ENCODE measurements at regions not wholly inside any gene's neighbourhood (a gene's known extent, or its start where the extent isn't known, plus 50 kb on each side); places are given as distances from the start of the nearest gene placed in this dataset.

DNA sequence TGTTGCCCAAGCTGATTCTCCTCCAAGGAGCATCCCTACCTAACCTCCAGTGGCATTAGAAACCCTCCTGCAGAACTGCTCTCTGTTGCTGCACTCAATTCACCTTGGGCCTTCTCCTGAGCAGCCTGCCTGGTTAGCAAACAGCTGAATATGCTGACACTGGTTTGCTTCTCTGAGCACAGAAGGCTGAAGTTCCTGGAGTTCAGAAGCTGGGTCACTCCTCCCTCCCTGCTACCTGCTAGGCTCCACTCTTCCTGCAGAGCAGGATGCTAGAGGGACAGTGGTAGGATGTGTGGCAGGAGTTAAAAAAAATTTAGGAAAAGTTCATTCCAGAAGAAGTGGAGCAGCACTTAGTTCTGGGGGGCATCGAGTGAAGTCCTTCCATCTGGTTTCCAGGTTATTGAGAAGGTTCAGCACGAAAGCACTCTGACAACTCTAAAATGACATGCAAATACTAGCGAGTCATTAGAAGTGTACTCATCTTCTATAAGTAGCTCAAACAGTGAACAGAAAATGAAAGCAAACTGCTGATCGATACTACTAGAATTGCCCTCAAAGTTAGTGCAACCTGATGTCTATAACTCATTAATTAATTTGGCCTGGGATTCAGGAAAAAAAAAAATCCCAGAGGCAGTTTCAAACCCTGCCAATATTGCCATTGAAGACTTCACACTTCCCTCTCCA is 293.7 kb downstream of the POU4F1 start:
- Histone ChIP-seq H3K4me3 (no peak overlapping the region), H3K27ac (no peak overlapping the region), H3K4me1 (no peaks in the 10 kb centered on the region), H3K27me3 (replicated peaks in 1 of 7) (no peaks in the 10 kb centered on the region), H3K36me3 (no peaks in the 10 kb centered on the region), H3K9me3 (no peaks in the 10 kb centered on the region)
- TF ChIP-seq POLR2A (IDR thresholded peaks at IDR 0.05) (no peak), POLR2AphosphoS5 (IDR thresholded peaks at IDR 0.05) (no peak)
- TF ChIP-seq, protein P1, sequence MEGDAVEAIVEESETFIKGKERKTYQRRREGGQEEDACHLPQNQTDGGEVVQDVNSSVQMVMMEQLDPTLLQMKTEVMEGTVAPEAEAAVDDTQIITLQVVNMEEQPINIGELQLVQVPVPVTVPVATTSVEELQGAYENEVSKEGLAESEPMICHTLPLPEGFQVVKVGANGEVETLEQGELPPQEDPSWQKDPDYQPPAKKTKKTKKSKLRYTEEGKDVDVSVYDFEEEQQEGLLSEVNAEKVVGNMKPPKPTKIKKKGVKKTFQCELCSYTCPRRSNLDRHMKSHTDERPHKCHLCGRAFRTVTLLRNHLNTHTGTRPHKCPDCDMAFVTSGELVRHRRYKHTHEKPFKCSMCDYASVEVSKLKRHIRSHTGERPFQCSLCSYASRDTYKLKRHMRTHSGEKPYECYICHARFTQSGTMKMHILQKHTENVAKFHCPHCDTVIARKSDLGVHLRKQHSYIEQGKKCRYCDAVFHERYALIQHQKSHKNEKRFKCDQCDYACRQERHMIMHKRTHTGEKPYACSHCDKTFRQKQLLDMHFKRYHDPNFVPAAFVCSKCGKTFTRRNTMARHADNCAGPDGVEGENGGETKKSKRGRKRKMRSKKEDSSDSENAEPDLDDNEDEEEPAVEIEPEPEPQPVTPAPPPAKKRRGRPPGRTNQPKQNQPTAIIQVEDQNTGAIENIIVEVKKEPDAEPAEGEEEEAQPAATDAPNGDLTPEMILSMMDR (IDR thresholded peaks at IDR 0.05 in 8 of 11, conservative IDR thresholded peaks at IDR 0.05 in 3 of 11): no peak
- WGBS, 5 donors: 80 to 85% (median 82%) methylated on average over 4 of the region's 4 CpGs
- intact Hi-C loops (cut with DNase I; ENCODE audit: low total_unique reads): no loop called here
- no peak for DNase-seq

DNA sequence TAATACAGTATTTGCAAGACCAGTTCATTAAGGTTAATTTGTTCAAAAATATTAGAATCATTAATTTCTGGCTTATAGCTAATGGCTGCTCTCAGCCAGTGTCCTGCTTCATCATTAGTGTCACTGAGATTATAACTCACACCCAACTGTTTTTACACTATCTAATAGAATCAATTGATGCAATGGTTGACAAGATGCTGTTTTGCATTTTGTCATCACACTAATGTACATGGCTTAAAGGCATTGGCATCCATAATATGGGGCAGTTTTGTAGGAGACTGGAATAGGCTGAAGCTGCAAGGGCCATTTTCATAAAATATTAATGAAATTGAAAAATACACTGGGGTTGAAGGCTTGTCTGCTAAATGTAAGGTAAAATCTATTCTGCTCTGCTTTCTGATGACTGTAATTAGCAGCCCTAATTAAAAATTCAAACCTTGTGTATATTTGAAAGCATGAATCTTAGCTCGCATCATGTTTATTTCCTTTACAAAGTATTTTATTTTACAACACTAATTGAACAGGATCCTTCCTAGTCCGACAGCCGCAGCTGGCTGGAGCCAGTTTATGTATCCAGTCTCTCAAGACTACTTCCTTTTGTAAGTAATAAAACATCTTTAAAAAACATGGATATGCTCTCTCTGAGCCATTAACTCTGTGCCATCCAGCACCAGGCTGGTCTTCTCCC is 296.7 kb downstream of the POU4F1 start:
- Histone ChIP-seq H3K27ac (no peak overlapping the region), H3K9me3 (no peaks in the 10 kb centered on the region), H3K36me3 (no peaks in the 10 kb centered on the region), H3K4me3 (no peak overlapping the region), H3K4me1 (no peaks in the 10 kb centered on the region), H3K27me3 (replicated peaks in 1 of 7) (no peaks in the 10 kb centered on the region)
- DNase-seq: no peak
- intact Hi-C loops (cut with DNase I; ENCODE audit: low total_unique reads): no loop called here
- 59 to 79% (median 75%) methylated on average over 3 of the region's 3 CpGs for WGBS, 5 donors
- TF ChIP-seq POLR2AphosphoS5 (IDR thresholded peaks at IDR 0.05) (no peak), POLR2A (IDR thresholded peaks at IDR 0.05) (no peak)
- TF ChIP-seq, protein P1 (IDR thresholded peaks at IDR 0.05 in 8 of 11, conservative IDR thresholded peaks at IDR 0.05 in 3 of 11): no peak

- Histone ChIP-seq H3K4me3 (no peak overlapping the region), H3K27ac (no peak overlapping the region), H3K4me1 (no peaks in the 10 kb centered on the region), H3K36me3 (no peaks in the 10 kb centered on the region), H3K9me3 (no peaks in the 10 kb centered on the region), H3K27me3 (replicated peaks in 1 of 7) (no peaks in the 10 kb centered on the region)
- 76 to 83% (median 77%) methylated on average over 3 of the region's 3 CpGs for WGBS, 5 donors
- intact Hi-C loops (cut with DNase I; ENCODE audit: low total_unique reads): no loop called here
- no peak for DNase-seq
- TF ChIP-seq POLR2AphosphoS5 (IDR thresholded peaks at IDR 0.05) (no peak), POLR2A (IDR thresholded peaks at IDR 0.05) (no peak)
- TF ChIP-seq, protein P1 (IDR thresholded peaks at IDR 0.05 in 8 of 11, conservative IDR thresholded peaks at IDR 0.05 in 3 of 11): no peak
These were observed 298.2 kb downstream of the POU4F1 start for GRCh38 chr13:78305171-78305570.

GRCh38 chr13:78299832-78300623 is 303.3 kb downstream of the POU4F1 start:
- Histone ChIP-seq H3K27ac (no peak overlapping the region), H3K4me3 (no peak overlapping the region), H3K9me3 (no peaks in the 10 kb centered on the region), H3K4me1 (no peaks in the 10 kb centered on the region), H3K36me3 (no peaks in the 10 kb centered on the region), H3K27me3 (replicated peaks in 1 of 7) (peaks cover 0 to 3% (median 0%) of the 10 kb centered on the region in 7 donors)
- intact Hi-C loops (cut with DNase I; ENCODE audit: low total_unique reads): no loop called here
- DNase-seq: no peak
- TF ChIP-seq, protein P1 (IDR thresholded peaks at IDR 0.05 in 8 of 11, conservative IDR thresholded peaks at IDR 0.05 in 3 of 11): no peak
- TF ChIP-seq POLR2A (IDR thresholded peaks at IDR 0.05) (no peak), POLR2AphosphoS5 (IDR thresholded peaks at IDR 0.05) (no peak)
